ENCODE measurements at regions not wholly inside any gene's neighbourhood (a gene's known extent, or its start where the extent isn't known, plus 50 kb on each side); places are given as distances from the start of the nearest gene placed in this dataset.
"Not testable (repeated sequence)": the region's sequence is repeated elsewhere in the genome, so short reads cannot be mapped to it uniquely, and the experiment has no call there.

DNA sequence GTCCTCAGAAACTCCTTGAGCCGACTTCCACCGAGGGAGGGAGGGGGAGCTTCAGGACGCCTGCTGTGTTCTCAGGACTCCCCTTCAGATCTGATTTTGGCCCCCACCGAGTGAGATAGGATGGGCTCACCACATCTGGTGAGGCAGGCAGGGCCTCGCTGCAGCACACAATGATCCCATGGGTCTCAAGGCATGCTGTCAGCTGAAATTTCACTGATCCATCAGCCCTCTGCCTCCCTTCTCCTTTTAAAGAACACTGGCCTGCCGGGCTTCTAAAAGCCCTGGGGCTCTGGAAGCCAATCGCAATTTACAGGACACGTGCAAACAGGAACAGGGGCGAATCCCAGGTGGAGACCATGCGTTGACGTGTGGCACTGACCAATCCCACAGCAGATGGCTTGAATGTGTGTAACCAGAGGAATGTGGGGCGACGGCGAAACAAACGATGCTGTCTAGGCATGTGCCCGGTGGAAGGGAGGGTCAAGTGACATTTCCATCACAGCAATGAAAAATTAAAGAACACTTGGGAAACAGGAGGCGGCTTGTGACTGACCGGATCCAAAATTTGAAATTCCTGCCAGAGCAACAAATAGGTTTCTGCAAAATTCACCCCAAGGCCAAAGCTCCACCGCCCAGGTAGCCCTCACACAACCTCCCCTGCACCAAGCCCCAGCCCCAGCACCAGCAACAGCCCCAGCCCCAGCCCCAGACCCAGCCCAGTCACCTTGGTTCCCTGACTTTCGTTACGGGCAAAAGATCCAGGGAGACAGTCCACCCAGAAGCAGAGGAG is 167.1 kb upstream of the ZNF337 start:
- no peak for DNase-seq (ENCODE audit: low read depth, low spot score)
- in situ Hi-C loops (cut with HindIII; ENCODE audit: low pct_unique_long_range_greater_than_20kb, low sequenced_read_pairs): no loop called here

- DNase-seq (ENCODE audit: low read depth, low spot score): peak; percentile 88
- in situ Hi-C loops (cut with HindIII; ENCODE audit: low pct_unique_long_range_greater_than_20kb, low sequenced_read_pairs): not testable (repeated sequence)
Measured at GRCh38 chr20:25862967-25863530, 166.4 kb upstream of the ZNF337 start.

DNA sequence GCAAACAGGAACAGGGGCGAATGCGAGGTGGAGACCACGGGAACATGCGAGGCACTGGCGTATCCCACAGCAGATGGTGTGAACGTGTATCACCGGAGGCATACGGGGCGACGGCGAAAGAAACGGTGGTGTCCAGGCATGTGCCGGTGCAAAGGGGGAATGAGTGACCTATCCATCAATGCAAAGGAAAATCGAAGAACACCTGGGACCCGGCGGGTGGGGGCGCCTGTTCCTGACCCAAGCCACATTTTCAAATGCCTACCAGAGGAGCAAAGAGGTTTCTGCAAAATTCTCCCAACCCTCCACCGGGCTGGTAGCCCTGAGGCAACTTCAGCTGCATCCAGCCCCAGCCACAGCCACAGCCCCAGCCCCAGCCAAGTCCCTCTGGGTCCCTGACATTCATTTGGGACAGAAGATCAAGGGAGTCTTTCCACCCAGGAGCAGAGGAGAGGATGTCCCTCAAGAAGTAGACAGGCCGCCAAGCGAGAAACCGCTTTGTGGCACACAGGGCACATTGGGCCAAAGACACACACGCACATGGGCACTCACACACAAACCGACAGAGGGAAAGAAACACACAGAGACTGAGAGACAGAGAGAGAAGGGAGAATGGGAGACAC is 164.0 kb upstream of the ZNF337 start:
- in situ Hi-C loops (cut with HindIII; ENCODE audit: low pct_unique_long_range_greater_than_20kb, low sequenced_read_pairs): no loop called here

GRCh38 chr20:25859649-25860530 is 163.2 kb upstream of the ZNF337 start:
- peak; percentile 77 for DNase-seq (ENCODE audit: low read depth, low spot score)
- in situ Hi-C loops (cut with HindIII; ENCODE audit: low pct_unique_long_range_greater_than_20kb, low sequenced_read_pairs): no loop called here

More for the DNA sequence above, 164.0 kb upstream of the ZNF337 start:
- DNase-seq (ENCODE audit: low read depth, low spot score): no peak

DNA sequence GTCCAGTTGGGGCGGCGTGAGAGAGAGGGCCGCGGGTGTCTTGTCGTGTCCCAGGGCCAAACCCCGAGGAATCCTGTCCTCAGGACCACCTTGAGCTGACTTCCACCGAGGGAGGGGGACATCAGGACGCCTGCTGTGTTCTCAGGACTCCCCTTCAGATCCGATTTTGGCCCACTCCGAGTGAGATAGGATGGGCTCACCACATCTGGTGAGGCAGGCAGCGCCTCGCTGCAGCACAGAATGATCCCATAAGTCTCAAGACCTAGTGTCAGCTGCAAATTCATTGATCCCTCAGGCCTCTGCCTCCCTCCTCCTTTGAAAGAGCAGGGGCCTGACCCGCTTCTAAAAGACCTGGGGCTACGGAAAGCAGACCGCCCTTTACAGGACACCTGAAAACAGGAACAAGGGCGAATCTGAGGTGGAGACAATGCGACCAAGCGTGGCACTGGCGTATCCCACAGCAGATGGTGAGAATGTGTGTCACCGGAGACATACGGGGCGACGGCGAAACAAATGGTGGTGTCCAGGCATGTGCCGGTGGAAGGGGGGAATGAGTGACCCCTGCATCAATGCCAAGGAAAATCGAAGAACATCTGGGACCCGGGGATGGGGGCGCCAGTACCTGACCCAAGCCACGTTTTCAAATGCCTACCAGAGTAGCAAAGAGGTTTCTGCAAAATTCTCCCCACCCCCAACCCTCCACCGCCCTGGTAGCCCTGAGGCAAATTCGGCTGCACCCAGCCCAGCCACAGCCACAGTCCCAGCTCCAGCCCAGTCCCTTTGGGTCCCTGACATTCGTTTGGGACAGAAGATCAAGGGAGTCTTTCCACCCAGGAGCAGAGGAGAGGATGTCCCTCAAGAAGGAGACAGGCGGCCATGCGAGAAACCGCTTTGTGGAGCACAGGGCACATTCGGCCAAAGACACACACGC is 162.1 kb upstream of the ZNF337 start:
- in situ Hi-C loops (cut with HindIII; ENCODE audit: low pct_unique_long_range_greater_than_20kb, low sequenced_read_pairs): no loop called here
- DNase-seq (ENCODE audit: low read depth, low spot score): no peak

DNA sequence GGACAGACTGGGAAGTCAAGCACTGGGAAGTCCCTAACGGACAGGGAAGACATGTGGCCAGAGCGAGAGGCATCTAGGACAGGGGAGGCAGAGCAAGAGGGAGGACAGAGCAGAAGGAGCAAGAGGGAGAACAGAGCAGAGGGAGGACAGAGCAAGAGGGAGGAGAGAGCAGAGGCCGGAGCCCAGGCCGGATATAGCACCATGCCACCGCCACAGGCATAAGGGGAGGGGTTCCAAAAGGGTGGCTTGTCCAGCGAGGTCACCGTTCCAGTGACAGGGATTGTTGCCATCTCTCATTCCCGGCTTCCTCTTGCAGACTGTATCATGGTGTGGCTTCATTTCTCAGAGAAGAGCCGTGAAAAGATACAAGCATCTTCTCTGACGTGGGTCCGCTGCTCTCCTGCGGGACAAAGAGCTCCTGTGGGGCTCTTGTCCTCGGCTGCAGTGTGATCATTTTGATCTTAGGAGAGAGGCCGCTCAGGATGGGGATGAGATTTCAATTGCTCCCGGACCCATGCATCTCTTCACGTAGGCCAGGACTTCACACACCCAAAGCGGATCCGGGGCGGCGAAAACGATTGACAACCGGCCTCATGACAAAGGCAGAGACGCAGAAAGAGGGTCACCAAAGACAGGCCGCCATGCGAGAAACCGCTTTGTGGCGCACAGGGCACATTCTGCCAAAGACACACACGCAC is 160.6 kb upstream of the ZNF337 start:
- in situ Hi-C loops (cut with HindIII; ENCODE audit: low pct_unique_long_range_greater_than_20kb, low sequenced_read_pairs): not testable (repeated sequence)

GRCh38 chr20:25856256-25856884 is 159.7 kb upstream of the ZNF337 start:
- DNase-seq (ENCODE audit: low read depth, low spot score): no peak
- in situ Hi-C loops (cut with HindIII; ENCODE audit: low pct_unique_long_range_greater_than_20kb, low sequenced_read_pairs): no loop called here

More for the DNA sequence above, 160.6 kb upstream of the ZNF337 start:
- not testable (repeated sequence) for DNase-seq (ENCODE audit: low read depth, low spot score)

GRCh38 chr20:25855451-25856156 is 159.0 kb upstream of the ZNF337 start:
- in situ Hi-C loops (cut with HindIII; ENCODE audit: low pct_unique_long_range_greater_than_20kb, low sequenced_read_pairs); DNase-seq (ENCODE audit: low read depth, low spot score): not testable (repeated sequence)

DNA sequence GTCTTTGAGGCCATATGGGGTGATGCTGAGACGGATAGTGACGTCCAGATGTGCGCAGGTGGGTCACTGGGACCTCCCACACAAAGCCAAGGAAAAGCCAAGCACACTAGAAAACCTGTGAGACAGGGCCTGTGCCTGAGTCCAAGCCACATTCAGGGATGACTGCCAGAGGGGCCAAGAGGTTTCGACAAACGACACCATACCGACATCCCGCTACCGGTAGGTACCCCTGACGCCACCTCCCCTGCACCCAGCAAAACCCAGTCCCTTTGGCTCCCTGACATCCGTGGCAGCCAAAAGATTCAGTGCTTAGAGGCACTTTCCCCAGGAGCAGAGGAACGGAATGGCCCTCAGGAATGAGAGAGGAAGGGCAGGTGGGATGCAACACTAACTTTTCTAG is 158.0 kb upstream of the ZNF337 start:
- DNase-seq (ENCODE audit: low read depth, low spot score); in situ Hi-C loops (cut with HindIII; ENCODE audit: low pct_unique_long_range_greater_than_20kb, low sequenced_read_pairs): not testable (repeated sequence)

- DNase-seq (ENCODE audit: low read depth, low spot score): peak; percentile 85
- in situ Hi-C loops (cut with HindIII; ENCODE audit: low pct_unique_long_range_greater_than_20kb, low sequenced_read_pairs): not testable (repeated sequence)
Measured at GRCh38 chr20:25853718-25854388, 157.2 kb upstream of the ZNF337 start.

DNA sequence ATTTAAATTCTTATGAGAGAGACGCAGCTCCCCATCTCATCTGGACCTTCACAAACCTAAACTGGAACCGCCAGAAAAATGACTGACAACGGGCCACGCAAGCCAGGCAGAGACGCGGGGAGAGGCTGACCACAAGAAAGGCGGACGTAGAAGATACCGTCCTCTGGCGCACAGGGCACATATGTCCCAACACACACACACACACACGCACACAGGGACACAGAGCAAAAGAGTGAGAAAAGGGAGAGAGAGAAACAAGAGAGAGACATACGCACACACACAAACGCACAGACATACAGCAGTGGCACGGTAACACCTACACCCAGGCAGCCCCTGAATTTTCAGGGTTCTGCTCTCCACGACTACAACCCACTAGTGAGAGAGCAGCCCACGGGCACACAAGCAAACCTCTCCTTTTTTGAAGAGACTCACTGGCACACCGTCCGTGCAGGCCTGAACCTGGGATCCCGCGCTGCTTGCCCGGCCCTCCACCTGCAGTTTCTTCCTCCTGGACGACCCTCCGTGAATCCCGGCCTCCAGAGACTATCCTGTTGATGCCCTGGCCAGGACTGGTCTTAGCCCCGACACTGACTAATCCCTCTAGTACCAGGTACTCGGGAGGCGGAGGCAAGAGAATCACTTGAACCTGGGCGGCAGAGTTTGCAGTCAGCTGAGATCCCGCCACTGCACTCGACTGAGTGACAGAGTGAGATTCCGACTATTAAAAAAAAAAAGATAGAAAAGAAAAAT is 156.5 kb upstream of the ZNF337 start:
- in situ Hi-C loops (cut with HindIII; ENCODE audit: low pct_unique_long_range_greater_than_20kb, low sequenced_read_pairs): not testable (repeated sequence)

GRCh38 chr20:25850133-25850532 is 153.5 kb upstream of the ZNF337 start:
- in situ Hi-C loops (cut with HindIII; ENCODE audit: low pct_unique_long_range_greater_than_20kb, low sequenced_read_pairs); DNase-seq (ENCODE audit: low read depth, low spot score): not testable (repeated sequence)

More for the DNA sequence above, 156.5 kb upstream of the ZNF337 start:
- DNase-seq (ENCODE audit: low read depth, low spot score): not testable (repeated sequence)

- no peak for DNase-seq (ENCODE audit: low read depth, low spot score)
- in situ Hi-C loops (cut with HindIII; ENCODE audit: low pct_unique_long_range_greater_than_20kb, low sequenced_read_pairs): no loop called here
Measured at GRCh38 chr20:25848222-25848621, 151.6 kb upstream of the ZNF337 start.

GRCh38 chr20:25844640-25845039 is 148.0 kb upstream of the ZNF337 start:
- in situ Hi-C loops (cut with HindIII; ENCODE audit: low pct_unique_long_range_greater_than_20kb, low sequenced_read_pairs); DNase-seq (ENCODE audit: low read depth, low spot score): not testable (repeated sequence)

Data from SK-MEL-5 (cell line).